ENCODE measurements at regions not wholly inside any gene's neighbourhood (a gene's known extent, or its start where the extent isn't known, plus 50 kb on each side); places are given as distances from the start of the nearest gene placed in this dataset.
"Not testable (repeated sequence)": the region's sequence is repeated elsewhere in the genome, so short reads cannot be mapped to it uniquely, and the experiment has no call there.

DNA sequence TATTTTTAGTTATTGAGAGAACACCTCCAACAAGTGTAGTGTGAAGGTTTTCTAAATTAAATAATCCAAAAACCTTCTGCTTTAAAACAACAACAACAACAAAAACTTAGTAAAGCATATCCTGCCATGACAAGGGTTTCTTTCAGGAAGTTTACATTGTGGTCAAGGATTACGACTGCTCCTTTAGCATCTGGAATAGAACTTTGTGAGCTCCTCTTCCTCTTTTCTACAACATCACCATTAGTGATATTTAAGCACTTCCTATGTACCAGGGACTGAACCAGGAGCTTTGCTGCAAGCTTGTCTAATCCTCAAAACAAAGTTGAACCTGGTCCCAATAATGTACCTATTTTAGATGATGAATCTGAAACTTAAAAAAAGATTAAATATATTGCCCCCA is 315.4 kb upstream of the KITLG start:
- no peak for ATAC-seq
- DNase-seq = no peak

GRCh38 chr12:88893801-88894200 is 313.5 kb upstream of the KITLG start:
- no peaks in the 10 kb centered on the region for H3K4me1 ChIP-seq
- H3K27ac ChIP-seq = no peak overlapping the region
- intact Hi-C loops (cut with DNase I) = no loop called here
- no peaks in the 10 kb centered on the region for H3K9me3 ChIP-seq
- TF ChIP-seq CTCF (IDR thresholded peaks at IDR 0.05) = no peak
- no peak for TF ChIP-seq POLR2A (IDR thresholded peaks at IDR 0.05)
- DNase-seq (no peak), ATAC-seq (no peak)
- WGBS, 2 donors = 79 to 81% methylated on average over 3 of the region's 3 CpGs
- no peaks in the 10 kb centered on the region for H3K27me3 ChIP-seq
- H3K4me3 ChIP-seq = no peak overlapping the region
- no peaks in the 10 kb centered on the region for H3K36me3 ChIP-seq (replicated peaks in 1 of 2; ENCODE audit: insufficient read depth in 1 of 2, low read depth in 2 of 2)

More for the DNA sequence above, 315.4 kb upstream of the KITLG start:
- TF ChIP-seq CTCF (IDR thresholded peaks at IDR 0.05) = no peak
- TF ChIP-seq POLR2A (IDR thresholded peaks at IDR 0.05) = no peak
- H3K4me1 ChIP-seq = no peaks in the 10 kb centered on the region
- H3K27me3 ChIP-seq = no peaks in the 10 kb centered on the region
- 45 to 80% methylated on average over 1 of the region's 1 CpG for WGBS, 2 donors
- no peaks in the 10 kb centered on the region for H3K9me3 ChIP-seq
- H3K36me3 ChIP-seq (replicated peaks in 1 of 2; ENCODE audit: insufficient read depth in 1 of 2, low read depth in 2 of 2) = no peaks in the 10 kb centered on the region
- H3K4me3 ChIP-seq = no peak overlapping the region
- intact Hi-C loops (cut with DNase I) = no loop called here
- no peak overlapping the region for H3K27ac ChIP-seq

GRCh38 chr12:88891434-88891833 is 311.2 kb upstream of the KITLG start:
- DNase-seq; H3K9me3 ChIP-seq; intact Hi-C loops (cut with DNase I); H3K4me3 ChIP-seq; H3K27ac ChIP-seq; H3K27me3 ChIP-seq; H3K36me3 ChIP-seq (replicated peaks in 1 of 2; ENCODE audit: insufficient read depth in 1 of 2, low read depth in 2 of 2); ATAC-seq; H3K4me1 ChIP-seq: not testable (repeated sequence)
- 91 to 98% methylated on average over 11 of the region's 11 CpGs for WGBS, 2 donors

DNA sequence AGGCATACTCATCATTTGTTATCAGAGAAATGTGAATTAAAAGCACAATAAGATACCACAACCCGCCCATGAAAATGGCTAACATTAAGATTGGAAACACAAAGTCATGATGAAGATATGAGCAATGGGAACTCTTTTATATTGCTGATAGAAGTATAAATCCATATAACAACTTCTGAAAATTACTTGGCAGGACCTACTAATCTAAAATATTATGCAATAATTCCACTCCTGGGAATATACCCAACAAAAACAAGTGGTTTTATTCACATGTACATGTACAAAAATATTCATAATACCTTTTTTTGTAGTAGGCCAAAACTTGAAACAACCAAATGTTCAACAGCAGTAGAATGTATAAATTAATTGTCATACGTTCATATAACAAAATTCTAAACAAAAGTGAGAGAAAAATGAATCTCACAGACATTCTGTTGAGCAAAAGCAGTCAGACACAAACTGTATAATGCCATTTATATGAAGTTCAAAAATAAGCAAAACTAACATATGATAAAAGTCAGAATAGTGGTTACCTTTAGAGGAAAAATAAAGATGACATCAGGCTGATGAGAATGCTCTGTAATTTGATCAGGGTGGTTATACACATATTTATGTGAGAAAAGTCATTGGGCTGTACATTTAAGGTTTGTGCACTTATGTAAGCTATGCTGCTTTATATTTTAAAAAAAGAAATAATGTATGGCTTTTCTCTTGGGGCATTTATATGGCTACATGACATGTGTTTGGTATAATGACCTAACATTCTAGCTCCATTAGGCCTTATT is 309.2 kb upstream of the KITLG start:
- TF ChIP-seq POLR2A (IDR thresholded peaks at IDR 0.05) = no peak
- TF ChIP-seq CTCF (IDR thresholded peaks at IDR 0.05) = no peak
- Histone ChIP-seq H3K9me3 (no peaks in the 10 kb centered on the region), H3K27me3 (no peaks in the 10 kb centered on the region), H3K27ac (no peak overlapping the region), H3K36me3 (replicated peaks in 1 of 2; ENCODE audit: insufficient read depth in 1 of 2, low read depth in 2 of 2) (no peaks in the 10 kb centered on the region), H3K4me1 (no peaks in the 10 kb centered on the region), H3K4me3 (no peak overlapping the region)
- WGBS, 2 donors = 61 to 66% methylated on average over 2 of the region's 2 CpGs
- DNase-seq (no peak), ATAC-seq (no peak)
- intact Hi-C loops (cut with DNase I) = no loop called here

DNA sequence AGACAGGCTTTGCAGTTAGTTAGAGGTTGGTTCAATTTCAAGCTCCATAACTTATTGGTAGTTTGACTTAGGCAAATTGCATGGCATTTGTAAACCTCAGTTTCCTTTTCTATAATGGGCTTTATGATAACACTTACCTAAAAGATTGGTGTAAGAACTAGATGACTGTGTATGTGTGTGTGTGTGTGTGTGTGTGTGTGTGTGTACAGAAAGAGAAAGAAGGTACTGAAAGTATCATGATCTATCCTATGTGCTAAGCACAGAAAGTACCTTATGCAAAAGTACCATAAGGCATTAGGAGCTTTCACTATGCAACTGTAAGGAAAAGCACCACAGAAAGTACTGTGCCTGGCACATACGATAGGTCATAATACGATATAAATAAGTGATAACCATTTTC is 304.3 kb upstream of the KITLG start:
- Histone ChIP-seq H3K36me3 (replicated peaks in 1 of 2; ENCODE audit: insufficient read depth in 1 of 2, low read depth in 2 of 2) (no peaks in the 10 kb centered on the region), H3K27me3 (no peaks in the 10 kb centered on the region), H3K4me3 (no peak overlapping the region), H3K27ac (no peak overlapping the region), H3K4me1 (no peaks in the 10 kb centered on the region), H3K9me3 (no peaks in the 10 kb centered on the region)
- DNase-seq (no peak), ATAC-seq (no peak)
- WGBS, 2 donors = 88 to 95% methylated on average over 2 of the region's 2 CpGs
- TF ChIP-seq POLR2A (IDR thresholded peaks at IDR 0.05) (no peak), CTCF (IDR thresholded peaks at IDR 0.05) (no peak)
- intact Hi-C loops (cut with DNase I) = no loop called here
